OCI-LY7 (cell line): ENCODE measurements at regions not wholly inside any gene's neighbourhood (a gene's known extent, or its start where the extent isn't known, plus 50 kb on each side); places are given as distances from the start of the nearest gene placed in this dataset.

ENCODE experiments used
- EZH2phosphoT487 ChIP-seq: fragments of 200-600 bp; sonication (generic); IDR thresholded peaks from 2 replicates; pipeline ENCODE4 v1.6.1; 2018; ENCODE audit warnings: low read depth, borderline replicate concordance, mild to moderate bottlenecking, mixed run types, antibody characterized with exemption, low read length, moderate library complexity, mixed read lengths
- TF ChIP-seq, protein P1 (sequence below): fragments of 200-600 bp; sonication (generic); conservative IDR thresholded peaks from 2 replicates; pipeline ENCODE4 v1.5.1; 2014; ENCODE audit warnings: mild to moderate bottlenecking, antibody characterized with exemption, low read length, moderate library complexity, mixed read lengths

DNA sequence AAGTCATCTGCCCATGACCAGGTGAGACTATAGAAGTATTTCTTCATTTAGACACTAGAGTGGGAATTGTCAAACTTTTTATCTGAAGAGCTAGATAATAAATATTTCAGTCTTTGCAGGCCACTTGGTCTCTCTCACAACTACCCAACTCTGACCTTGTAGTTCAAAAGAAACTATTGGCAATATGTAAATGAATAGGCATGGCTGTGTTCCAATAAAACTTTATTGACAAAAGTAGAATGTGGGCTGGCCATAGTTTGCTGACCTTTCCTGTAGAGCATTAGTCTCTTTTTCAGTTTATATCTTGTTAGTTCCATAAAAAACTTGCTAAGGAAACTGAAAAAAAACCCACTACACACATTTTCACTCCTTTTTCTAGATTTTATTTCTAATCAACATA lies 535.5 kb downstream of the PRR16 start:
- TF ChIP-seq, protein P1, sequence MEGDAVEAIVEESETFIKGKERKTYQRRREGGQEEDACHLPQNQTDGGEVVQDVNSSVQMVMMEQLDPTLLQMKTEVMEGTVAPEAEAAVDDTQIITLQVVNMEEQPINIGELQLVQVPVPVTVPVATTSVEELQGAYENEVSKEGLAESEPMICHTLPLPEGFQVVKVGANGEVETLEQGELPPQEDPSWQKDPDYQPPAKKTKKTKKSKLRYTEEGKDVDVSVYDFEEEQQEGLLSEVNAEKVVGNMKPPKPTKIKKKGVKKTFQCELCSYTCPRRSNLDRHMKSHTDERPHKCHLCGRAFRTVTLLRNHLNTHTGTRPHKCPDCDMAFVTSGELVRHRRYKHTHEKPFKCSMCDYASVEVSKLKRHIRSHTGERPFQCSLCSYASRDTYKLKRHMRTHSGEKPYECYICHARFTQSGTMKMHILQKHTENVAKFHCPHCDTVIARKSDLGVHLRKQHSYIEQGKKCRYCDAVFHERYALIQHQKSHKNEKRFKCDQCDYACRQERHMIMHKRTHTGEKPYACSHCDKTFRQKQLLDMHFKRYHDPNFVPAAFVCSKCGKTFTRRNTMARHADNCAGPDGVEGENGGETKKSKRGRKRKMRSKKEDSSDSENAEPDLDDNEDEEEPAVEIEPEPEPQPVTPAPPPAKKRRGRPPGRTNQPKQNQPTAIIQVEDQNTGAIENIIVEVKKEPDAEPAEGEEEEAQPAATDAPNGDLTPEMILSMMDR, result no peak
- no peak for TF ChIP-seq EZH2phosphoT487
